Stimulated activated CD4-positive, alpha-beta T cell treated with anti-CD3 and anti-CD28 coated beads, TNF-alpha, amount 100 ng/mL, for 24 hours (primary cell): ENCODE measurements at regions not wholly inside any gene's neighbourhood (a gene's known extent, or its start where the extent isn't known, plus 50 kb on each side); places are given as distances from the start of the nearest gene placed in this dataset.

Source experiments
- DNase-seq, 3 experiments: peaks; one replicate each; pipeline ENCODE4 v3.0.0-alpha.2; 2020; ENCODE audit warnings: low read depth in 3 of 3

- DNase-seq: no peak
These were observed 151.6 kb upstream of the UBE2E2 start for GRCh38 chr3:23051240-23052140.

GRCh38 chr3:23052208-23052607 lies 150.9 kb upstream of the UBE2E2 start:
- DNase-seq: no peak

- no peak for DNase-seq
These were observed 150.5 kb upstream of the UBE2E2 start for GRCh38 chr3:23052620-23053019.

- DNase-seq: no peak
These were observed 147.3 kb upstream of the UBE2E2 start for GRCh38 chr3:23055733-23056376.

- no peak for DNase-seq
These were observed 140.5 kb upstream of the UBE2E2 start for GRCh38 chr3:23062582-23062981.

- no peak for DNase-seq
These were observed 140.1 kb upstream of the UBE2E2 start for GRCh38 chr3:23062982-23063381.

GRCh38 chr3:23067116-23067515 lies 136.0 kb upstream of the UBE2E2 start:
- no peak for DNase-seq

- no peak for DNase-seq
These were observed 135.0 kb upstream of the UBE2E2 start for GRCh38 chr3:23068016-23068728.

- DNase-seq: no peak
These were observed 131.8 kb upstream of the UBE2E2 start for GRCh38 chr3:23071296-23071695.

- DNase-seq: no peak
These were observed 131.4 kb upstream of the UBE2E2 start for GRCh38 chr3:23071758-23072157.

- DNase-seq: no peak
These were observed 130.4 kb upstream of the UBE2E2 start for GRCh38 chr3:23072693-23073092.

GRCh38 chr3:23073724-23074305 lies 129.3 kb upstream of the UBE2E2 start:
- DNase-seq: no peak

GRCh38 chr3:23075496-23075895 lies 127.6 kb upstream of the UBE2E2 start:
- DNase-seq: no peak

GRCh38 chr3:23076437-23076836 lies 126.7 kb upstream of the UBE2E2 start:
- DNase-seq: no peak

GRCh38 chr3:23077126-23077525 lies 126.0 kb upstream of the UBE2E2 start:
- no peak for DNase-seq

- DNase-seq: no peak
These were observed 124.4 kb upstream of the UBE2E2 start for GRCh38 chr3:23078735-23079134.

GRCh38 chr3:23079976-23080375 lies 123.2 kb upstream of the UBE2E2 start:
- no peak for DNase-seq

- no peak for DNase-seq
These were observed 119.4 kb upstream of the UBE2E2 start for GRCh38 chr3:23083701-23084100.

- DNase-seq: no peak
These were observed 118.8 kb upstream of the UBE2E2 start for GRCh38 chr3:23084367-23084766.

- DNase-seq: no peak
These were observed 117.9 kb upstream of the UBE2E2 start for GRCh38 chr3:23085261-23085660.

- no peak for DNase-seq
These were observed 116.8 kb upstream of the UBE2E2 start for GRCh38 chr3:23086331-23086730.

GRCh38 chr3:23086831-23087230 lies 116.3 kb upstream of the UBE2E2 start:
- DNase-seq: no peak
